Activated naive CD4-positive, alpha-beta T cell treated with anti-CD3 and anti-CD28 coated beads, Interleukin-2, amount 50 U/mL, for 72 hours (primary cell): ENCODE measurements at regions not wholly inside any gene's neighbourhood (a gene's known extent, or its start where the extent isn't known, plus 50 kb on each side); places are given as distances from the start of the nearest gene placed in this dataset.
"Not testable (repeated sequence)": the region's sequence is repeated elsewhere in the genome, so short reads cannot be mapped to it uniquely, and the experiment has no call there.

Experiments used
- ATAC-seq, 2 donors: fragments of 150-1000 bp; cut with Tn5 transposase; 2 replicates each; pipeline ENCODE4 v1.10.0; 2021; ENCODE audit warnings: mild to moderate bottlenecking in 2 of 2, moderate library complexity in 2 of 2
- DNase-seq, 2 donors: peaks; one replicate each; pipeline ENCODE4 v3.0.0; 2021 to 2022; ENCODE audit warnings: low spot score in 2 of 2
- H3K27ac Mint-ChIP-seq, 2 donors: one replicate each; pipeline ENCODE4 v1.8.0; 2022; ENCODE audit warnings: mild to moderate bottlenecking in 2 of 2, mixed read lengths in 2 of 2
- H3K36me3 Mint-ChIP-seq, 2 donors: one replicate each; pipeline ENCODE4 v1.8.0; 2022; ENCODE audit warnings: mixed read lengths in 2 of 2
- H3K9me3 Mint-ChIP-seq, 2 donors: one replicate each; pipeline ENCODE4 v1.8.0; 2022; ENCODE audit warnings: mixed read lengths in 2 of 2

DNA sequence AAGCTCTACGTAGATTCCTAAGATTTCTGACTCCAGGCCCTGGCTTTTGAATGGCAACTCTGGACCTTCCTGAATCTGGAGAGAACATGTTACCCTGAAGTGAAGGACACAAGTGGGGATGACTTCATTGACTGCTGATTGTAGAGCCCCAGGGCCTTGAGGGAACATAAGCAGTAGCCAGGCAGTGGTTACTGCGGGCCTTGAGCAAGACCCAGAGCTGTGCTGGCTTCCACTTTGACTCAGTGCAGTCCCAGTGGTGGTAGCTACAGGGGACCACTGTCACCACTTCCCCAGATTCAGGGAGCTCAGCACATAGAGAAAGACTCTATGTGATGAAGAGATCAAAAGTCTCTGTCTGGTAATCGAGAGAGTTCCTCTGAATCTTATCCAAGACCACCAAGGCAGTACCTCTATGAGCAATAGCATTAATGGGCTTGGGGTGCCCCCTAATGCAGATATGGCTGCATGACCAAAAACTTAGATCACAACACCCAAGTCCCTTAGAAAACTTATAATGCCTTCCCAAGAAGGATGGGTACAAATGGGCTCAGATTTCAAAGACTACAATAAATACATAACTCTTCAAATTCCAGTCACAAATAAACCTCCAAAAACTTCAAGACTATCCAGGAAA lies 1278.3 kb downstream of the AMY1C start:
- no peak for DNase-seq
- H3K27ac Mint-ChIP-seq: no peak overlapping the region
- peaks cover 0 to 5% of the 10 kb centered on the region in 2 donors for H3K36me3 Mint-ChIP-seq
- peaks cover 17 to 30% of the 10 kb centered on the region in 2 donors for H3K9me3 Mint-ChIP-seq
- ATAC-seq: no peak

DNA sequence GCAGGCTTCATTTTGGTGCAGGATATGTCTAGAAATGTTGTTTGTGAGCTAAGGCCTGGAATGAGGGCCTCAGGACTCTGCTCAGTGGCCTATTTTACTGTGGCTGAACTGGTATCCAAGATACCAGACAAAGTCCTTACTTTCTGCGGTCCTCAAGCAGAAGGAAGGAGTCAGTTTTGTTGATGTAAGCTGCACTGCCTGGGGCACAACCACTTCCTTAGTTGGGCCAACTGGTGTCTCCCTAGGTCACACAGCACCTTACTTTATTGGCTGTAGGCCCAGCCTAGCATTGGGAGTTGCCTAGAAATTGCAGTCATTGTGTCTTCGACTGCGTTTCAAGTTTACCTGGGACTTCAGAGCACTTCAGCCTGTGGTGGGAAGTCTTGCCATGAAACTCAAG lies 1322.7 kb downstream of the AMY1C start:
- Mint-ChIP-seq H3K27ac (no peak overlapping the region), H3K36me3 (peaks cover 0 to 4% of the 10 kb centered on the region in 2 donors), H3K9me3 (peaks cover 27 to 36% of the 10 kb centered on the region in 2 donors)
- no peak for ATAC-seq
- no peak for DNase-seq

DNA sequence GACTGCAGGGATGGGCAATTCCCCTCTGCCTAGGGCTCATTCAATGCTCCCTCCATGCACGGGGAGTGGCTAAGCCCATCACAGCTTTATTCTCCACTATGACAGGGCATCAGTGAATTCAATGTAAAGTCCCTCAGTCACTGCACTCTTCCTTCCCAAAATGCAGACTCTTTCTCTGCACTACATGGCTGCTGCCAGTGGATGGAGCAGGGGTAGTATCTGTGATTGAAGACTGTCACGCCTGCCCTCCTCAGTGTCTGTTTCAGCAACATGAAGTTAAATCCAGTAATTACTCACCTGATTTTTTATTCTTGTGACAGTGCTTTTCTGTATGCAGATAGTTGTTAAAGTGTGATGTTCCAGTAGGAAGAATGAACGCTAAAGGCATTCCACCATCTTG lies 1323.2 kb downstream of the AMY1C start:
- no peak overlapping the region for H3K27ac Mint-ChIP-seq
- peaks cover 0 to 4% of the 10 kb centered on the region in 2 donors for H3K36me3 Mint-ChIP-seq
- DNase-seq (no peak), ATAC-seq (no peak)
- H3K9me3 Mint-ChIP-seq: peaks cover 27 to 34% of the 10 kb centered on the region in 2 donors

DNA sequence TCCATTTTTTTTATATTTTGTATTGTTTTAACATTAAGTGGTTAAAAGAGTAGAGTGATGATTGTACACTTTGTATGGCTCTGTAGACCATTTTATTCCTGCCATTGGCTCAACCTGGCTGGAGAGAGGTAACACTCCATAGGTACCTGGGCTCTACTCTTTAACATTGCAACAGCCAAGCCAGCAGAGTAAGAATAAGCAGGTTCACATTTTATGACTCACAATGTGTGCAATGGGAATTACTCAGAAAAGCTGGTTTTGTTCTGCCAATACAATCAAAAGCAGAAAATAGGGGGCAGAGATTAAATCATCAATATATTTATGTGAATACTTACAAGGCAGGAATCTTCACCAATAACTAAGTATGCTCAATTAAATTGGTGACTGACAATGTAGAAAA lies 1324.0 kb downstream of the AMY1C start:
- Mint-ChIP-seq H3K9me3 (peaks cover 27% of the 10 kb centered on the region in 2 donors), H3K36me3 (peaks cover 0 to 4% of the 10 kb centered on the region in 2 donors), H3K27ac (no peak overlapping the region)
- no peak for DNase-seq
- no peak for ATAC-seq

DNA sequence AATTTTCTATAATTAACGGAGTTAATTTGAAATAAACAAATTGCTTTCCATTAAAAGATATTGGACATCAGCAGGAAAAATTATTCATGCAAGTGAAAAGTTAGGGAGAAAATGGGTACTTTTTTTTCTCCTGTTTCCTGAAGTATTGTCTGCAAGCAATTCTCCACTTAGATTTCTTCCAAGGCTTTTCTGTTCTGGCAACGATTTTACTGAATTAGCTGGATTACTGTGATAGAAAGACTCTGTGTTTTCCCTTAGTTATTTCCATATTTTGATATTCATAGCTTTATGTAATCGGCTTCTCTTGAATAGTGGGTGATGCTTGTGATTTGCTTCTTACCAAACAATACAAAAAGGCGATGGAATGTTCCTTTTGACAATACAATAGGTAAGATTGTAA lies 1333.9 kb downstream of the AMY1C start:
- ATAC-seq (no peak), DNase-seq (no peak)
- no peaks in the 10 kb centered on the region for H3K36me3 Mint-ChIP-seq
- peaks cover 3 to 9% of the 10 kb centered on the region in 2 donors for H3K9me3 Mint-ChIP-seq
- no peak overlapping the region for H3K27ac Mint-ChIP-seq

DNA sequence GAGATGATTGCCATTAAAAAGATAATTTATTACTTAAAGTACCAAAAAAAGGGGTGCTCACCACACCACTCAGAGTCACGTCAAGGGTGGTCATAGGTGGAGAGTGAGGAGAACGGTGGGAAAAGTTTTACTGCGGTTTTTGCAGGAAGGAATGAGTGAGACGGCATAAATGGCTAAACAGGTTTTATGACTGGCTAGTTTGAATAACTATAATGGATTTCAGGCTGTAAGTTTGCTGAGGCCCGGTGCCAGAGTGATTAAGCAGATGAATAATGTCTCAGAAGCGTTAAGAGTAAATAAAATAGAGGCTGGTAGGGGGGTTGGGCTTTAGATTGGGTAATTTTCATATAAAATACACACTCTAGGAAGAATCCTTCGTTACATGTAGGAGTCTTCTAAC lies 1337.8 kb downstream of the AMY1C start:
- peaks cover 8 to 11% of the 10 kb centered on the region in 2 donors for H3K9me3 Mint-ChIP-seq
- H3K36me3 Mint-ChIP-seq: no peaks in the 10 kb centered on the region

DNA sequence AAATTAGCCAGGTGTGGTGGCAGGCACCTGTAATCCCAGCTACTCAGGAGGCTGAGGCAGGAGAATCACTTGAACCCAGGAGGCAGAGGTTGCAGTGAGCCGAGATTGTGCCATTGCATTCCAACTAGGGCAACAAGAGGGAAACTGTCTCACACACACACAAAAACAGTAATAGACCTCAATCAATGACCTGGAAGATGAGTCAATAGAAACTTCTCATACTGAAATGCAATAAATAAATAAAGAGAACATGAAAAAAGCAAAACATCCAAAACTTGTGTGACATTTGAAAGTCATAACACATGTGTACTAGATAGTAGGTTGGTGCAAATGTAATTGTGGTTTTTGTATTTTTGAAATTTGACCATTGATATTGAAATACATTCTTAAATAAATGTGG lies 1338.5 kb downstream of the AMY1C start:
- H3K9me3 Mint-ChIP-seq: peaks cover 14 to 15% of the 10 kb centered on the region in 2 donors
- no peak overlapping the region for H3K27ac Mint-ChIP-seq
- ATAC-seq: no peak

More for the DNA sequence above, 1337.8 kb downstream of the AMY1C start:
- no peak for ATAC-seq
- H3K27ac Mint-ChIP-seq: no peak overlapping the region
- no peak for DNase-seq

DNA sequence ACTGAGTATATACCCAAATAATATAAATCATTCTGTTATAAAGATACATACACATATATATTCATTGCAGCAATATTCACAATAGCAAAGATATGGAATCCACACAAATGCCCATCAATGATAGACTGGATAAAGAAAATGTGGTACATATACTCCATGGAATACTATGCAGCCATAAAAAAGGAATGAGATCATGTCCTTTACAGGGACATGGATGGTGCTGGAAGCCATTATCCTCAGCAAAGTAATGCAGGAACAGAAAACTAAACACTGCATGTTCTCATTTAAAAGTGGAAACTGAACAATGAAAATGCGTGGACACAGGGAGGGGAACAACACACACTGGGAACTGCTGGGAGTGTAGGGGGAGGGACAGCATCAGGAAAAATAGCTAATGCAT lies 1344.2 kb downstream of the AMY1C start:
- not testable (repeated sequence) for DNase-seq, H3K27ac Mint-ChIP-seq, H3K36me3 Mint-ChIP-seq, ATAC-seq
- H3K9me3 Mint-ChIP-seq: peaks cover 13 to 14% of the 10 kb centered on the region in 2 donors

More for the DNA sequence above, 1338.5 kb downstream of the AMY1C start:
- H3K36me3 Mint-ChIP-seq: no peaks in the 10 kb centered on the region
- no peak for DNase-seq

DNA sequence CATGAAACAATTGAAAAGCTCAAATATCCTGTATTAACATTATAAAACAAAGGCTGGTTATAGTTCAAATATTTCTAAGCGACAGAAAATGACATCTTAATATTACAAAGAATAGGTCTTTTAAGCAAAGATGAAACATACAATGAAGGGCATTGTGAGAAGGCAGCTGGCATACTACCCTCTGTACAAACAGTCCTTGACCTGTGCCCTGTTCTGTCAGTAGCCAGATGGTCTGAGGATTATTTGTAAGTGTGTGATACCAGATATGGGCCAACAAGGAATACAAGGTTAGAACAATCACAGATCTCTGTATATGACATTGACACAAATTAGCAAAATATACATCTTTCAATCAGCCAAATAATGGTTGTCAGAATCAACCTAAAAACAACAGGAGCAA lies 1350.4 kb downstream of the AMY1C start:
- Mint-ChIP-seq H3K36me3 (no peaks in the 10 kb centered on the region), H3K27ac (no peak overlapping the region), H3K9me3 (peaks cover 0 to under 1% of the 10 kb centered on the region in 2 donors)
- ATAC-seq (no peak), DNase-seq (no peak)

DNA sequence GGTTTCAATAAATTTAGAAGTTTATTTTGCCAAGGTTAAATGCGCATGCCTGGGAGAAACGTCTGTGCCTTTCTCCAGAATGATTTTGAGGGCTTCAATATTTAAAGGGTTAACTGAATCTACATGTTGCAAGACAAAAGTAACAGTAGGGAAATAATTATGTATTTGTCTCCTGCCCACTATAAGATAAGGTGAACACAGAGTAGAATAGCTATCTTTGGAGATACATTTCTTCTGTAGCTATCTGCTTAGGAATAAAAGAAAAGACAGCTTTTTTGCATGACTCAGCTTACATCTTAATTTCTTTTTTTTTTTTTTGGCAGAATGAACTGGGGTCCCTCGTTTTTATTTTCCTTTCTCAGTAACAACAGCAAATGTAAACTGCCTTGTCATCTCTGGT lies 1351.6 kb downstream of the AMY1C start:
- no peak overlapping the region for H3K27ac Mint-ChIP-seq
- ATAC-seq: no peak
- peaks cover 0 to 4% of the 10 kb centered on the region in 2 donors for H3K36me3 Mint-ChIP-seq
- DNase-seq: no peak
- H3K9me3 Mint-ChIP-seq: peaks cover 4% of the 10 kb centered on the region in 2 donors

DNA sequence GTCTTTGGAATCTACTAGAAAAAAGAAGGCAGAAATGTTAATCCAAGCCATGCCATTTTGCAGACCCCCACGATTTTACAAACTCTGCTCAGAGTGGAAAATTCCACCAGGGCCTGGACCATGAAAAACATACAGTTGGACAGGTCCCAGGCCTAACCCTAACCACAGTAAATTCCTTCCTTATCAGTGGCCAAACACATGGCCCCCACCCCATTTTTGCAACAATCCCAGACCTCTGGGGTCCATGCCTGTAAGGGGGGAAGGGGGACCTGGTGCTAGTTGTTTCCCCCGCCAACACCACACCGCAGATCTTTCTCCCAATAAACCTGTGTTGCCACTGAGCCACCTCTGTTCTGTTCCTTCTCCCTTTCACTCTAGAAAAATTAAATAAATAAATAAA lies 1352.7 kb downstream of the AMY1C start:
- Mint-ChIP-seq H3K9me3 (peaks cover 6% of the 10 kb centered on the region in 2 donors), H3K36me3 (peaks cover 0 to 4% of the 10 kb centered on the region in 2 donors)
- ATAC-seq: no peak

DNA sequence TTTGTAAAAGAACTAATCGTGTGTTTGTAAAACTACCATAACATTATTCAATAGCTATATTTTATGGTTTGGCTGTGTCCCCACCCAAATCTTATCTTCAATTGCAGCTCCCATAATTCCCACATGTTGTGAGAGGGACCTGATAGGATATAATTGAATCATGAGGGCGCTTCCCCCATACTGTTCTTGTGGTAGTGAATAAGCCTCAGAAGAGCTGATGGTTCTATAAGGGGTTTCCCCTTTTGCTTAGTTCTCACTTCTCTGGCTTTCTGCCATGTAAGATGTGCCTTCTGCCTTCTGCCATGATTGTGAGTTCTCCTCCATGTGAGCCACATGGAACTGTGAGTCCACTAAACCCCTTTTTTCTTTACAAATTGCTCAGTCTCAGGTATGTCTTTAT lies 1372.3 kb downstream of the AMY1C start:
- Mint-ChIP-seq H3K9me3 (peaks cover 4% of the 10 kb centered on the region in 2 donors), H3K27ac (no peak overlapping the region), H3K36me3 (no peaks in the 10 kb centered on the region)
- DNase-seq (no peak), ATAC-seq (no peak)

More for the DNA sequence above, 1352.7 kb downstream of the AMY1C start:
- no peak overlapping the region for H3K27ac Mint-ChIP-seq
- no peak for DNase-seq

DNA sequence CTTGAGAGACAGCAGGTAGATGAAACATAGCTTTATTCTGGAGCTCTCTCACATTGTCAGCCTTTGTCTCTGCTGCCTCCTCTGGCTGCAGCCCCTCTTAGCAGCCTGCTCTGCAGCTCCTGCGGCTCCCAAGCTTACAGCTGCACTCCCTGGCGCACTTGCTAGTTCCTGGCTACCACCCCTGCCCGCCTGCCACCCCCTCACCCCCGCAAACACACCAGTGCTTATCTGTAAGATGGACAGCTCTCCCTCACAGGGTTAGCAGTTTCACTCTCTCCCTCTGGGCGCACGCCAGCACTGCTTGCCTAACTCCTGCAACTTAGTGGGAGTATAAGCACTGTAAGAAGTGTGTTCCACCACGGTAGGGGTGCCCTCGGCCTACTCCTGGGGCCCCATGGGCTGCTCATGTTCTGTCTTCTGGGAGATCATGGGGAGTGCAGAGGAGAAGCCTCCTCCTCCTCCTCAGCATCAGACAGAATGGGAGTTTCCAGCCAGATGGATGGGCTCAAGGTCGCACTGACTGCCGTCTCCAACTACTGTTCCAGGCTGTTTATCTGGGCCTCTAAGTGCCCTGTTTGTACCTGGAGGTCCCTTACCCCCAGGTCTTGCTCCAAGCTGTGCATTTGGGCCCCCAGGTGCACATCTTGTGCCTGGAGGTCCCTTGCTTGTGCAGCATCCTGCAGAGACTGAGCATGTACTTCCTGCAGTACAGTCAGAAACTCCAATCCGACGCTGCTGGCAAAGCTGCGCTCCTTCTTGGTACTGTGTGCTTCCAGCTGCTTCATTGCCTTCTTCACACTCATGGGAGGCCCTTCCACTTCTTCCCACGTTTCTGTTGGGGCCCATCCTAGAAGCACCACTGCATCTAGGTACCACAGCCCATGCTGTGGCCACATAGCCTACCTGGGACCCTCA lies 1388.1 kb downstream of the AMY1C start:
- Mint-ChIP-seq H3K36me3 (peaks cover 5 to 6% of the 10 kb centered on the region in 2 donors), H3K27ac (no peak overlapping the region)
- DNase-seq: no peak

DNA sequence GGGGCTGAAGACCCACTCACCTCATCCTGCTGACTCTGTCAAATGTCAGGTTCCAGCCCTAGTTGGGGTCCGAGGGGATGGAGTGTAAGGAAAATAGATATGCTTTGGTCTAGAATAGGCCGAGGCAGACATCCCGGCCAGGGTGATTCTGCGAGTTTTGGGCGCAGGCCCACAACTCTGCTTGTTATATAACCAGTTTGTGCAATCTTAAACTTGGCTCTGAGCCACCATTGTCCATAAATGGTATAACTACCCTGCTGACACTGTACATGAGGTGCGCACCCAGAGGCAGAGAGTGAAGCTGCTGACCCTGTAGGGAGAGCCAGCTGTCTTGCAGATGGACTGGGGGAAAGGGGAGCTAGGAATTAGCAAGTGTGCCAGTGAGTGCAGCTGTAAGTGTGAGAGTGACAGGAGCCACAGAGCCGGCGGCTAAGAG lies 1388.8 kb downstream of the AMY1C start:
- peaks cover 5 to 6% of the 10 kb centered on the region in 2 donors for H3K36me3 Mint-ChIP-seq
- no peak overlapping the region for H3K27ac Mint-ChIP-seq
- DNase-seq: no peak
- H3K9me3 Mint-ChIP-seq: peaks cover 20 to 24% of the 10 kb centered on the region in 2 donors
- no peak for ATAC-seq

More for the DNA sequence above, 1388.1 kb downstream of the AMY1C start:
- peaks cover 20 to 24% of the 10 kb centered on the region in 2 donors for H3K9me3 Mint-ChIP-seq
- ATAC-seq: no peak

DNA sequence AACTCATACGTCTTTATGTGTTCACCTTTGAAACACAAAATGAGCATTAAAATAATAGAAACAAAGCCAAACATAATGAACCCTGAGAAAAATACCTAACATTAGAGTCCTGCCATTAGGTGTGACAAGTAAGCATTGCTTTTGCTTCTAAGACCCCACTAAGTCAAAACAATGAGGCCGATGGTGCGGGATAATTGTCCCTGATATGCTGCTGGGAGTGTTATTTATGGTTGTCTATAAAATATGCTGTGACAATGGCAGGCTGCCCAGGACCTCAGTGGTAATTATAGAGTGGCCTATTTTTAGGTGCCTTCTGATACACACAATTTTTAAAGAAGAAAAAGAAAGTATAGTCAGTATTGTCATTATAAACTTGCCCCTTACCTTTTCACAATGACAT lies 1423.1 kb downstream of the AMY1C start:
- peaks cover 11 to 19% of the 10 kb centered on the region in 2 donors for H3K9me3 Mint-ChIP-seq
- no peak overlapping the region for H3K27ac Mint-ChIP-seq
- ATAC-seq: no peak
- H3K36me3 Mint-ChIP-seq: no peaks in the 10 kb centered on the region
- DNase-seq: no peak

DNA sequence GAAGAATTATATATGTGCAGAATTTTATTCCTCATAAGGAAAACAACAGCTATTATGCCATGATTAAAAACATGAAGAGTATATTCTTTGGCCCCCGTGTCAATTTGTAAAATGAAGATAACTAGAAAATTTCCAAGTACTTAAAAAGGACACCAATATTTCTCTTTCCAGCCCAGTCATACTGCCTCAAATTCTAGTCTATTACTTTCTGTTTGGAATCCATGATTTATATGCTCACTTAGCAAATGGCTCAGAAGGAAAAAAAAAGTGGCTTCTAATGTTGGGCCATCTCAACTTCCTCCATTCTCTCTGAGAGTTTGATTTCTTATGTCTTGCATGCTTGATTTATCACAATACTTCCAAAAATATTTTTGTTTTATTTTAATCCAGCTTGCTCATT lies 1431.1 kb downstream of the AMY1C start:
- H3K9me3 Mint-ChIP-seq: peaks cover 4 to 14% of the 10 kb centered on the region in 2 donors
- DNase-seq (no peak), ATAC-seq (no peak)
- H3K27ac Mint-ChIP-seq: no peak overlapping the region
- no peaks in the 10 kb centered on the region for H3K36me3 Mint-ChIP-seq

DNA sequence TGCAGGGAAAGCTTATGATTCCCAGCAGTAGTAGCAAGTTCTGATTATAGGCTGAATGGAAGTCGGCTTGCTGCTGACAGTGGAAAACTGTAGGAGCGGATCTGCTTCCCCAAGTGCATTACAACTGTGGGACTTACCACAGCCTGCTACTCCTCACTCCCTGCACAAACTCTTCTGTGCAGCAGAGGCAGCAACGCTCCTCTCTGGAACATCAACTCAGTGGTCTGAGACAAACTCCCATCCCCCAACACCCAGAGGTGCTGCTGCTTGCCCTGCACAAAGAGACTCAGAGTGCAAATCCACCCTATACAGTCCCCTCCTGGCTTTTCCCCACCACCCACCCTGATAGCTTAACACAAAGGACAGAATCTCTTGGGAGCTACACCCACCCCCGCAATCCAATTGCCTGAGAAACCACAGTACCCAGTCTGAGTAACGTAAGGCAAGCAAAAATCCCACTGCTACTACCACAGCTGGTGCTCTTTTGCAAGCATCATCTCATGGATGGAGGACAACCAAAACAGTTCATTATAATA lies 1455.2 kb downstream of the AMY1C start:
- DNase-seq (no peak), ATAC-seq (no peak)
- no peak overlapping the region for H3K27ac Mint-ChIP-seq
- H3K9me3 Mint-ChIP-seq: peaks cover 9 to 13% of the 10 kb centered on the region in 2 donors
- no peaks in the 10 kb centered on the region for H3K36me3 Mint-ChIP-seq
